Dedifferentiated amniotic fluid mesenchymal stem cell (primary cell): ENCODE measurements at regions not wholly inside any gene's neighbourhood (a gene's known extent, or its start where the extent isn't known, plus 50 kb on each side); places are given as distances from the start of the nearest gene placed in this dataset.
"Not testable (repeated sequence)": the region's sequence is repeated elsewhere in the genome, so short reads cannot be mapped to it uniquely, and the experiment has no call there.

Experiments used
- DNase-seq: peaks from one replicate; pipeline ENCODE4 v3.0.0-alpha.2; 2016; ENCODE audit errors: extremely low spot score

DNA sequence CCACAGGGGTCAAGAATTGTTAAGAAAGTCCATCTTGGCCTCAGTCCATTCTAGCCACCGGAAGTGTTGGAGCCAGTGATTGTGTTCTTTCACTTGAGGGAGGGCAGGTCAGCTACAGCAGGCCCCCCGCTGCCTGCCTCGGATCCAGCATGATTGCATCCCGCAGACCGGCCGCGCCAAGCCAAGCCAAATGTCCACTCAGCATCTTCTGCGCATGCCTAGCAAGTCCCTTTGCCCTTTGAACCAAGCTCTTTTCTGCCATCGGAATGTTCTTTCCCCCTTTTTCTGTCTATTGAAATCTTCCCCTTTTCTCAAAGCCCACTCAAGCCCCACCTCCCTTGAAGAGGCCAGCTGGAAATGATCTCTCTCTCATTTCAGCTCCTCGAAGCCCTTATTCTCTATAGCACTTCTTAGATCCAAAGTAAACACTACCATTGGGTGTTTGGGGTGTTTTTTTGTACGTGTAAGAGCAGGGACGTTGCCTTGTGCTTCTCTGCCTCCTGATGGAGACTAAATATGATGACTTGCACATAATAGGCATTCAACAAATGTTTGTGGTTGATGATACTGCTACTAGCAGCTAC lies 147.8 kb upstream of the BCOR start:
- no peak for DNase-seq

DNA sequence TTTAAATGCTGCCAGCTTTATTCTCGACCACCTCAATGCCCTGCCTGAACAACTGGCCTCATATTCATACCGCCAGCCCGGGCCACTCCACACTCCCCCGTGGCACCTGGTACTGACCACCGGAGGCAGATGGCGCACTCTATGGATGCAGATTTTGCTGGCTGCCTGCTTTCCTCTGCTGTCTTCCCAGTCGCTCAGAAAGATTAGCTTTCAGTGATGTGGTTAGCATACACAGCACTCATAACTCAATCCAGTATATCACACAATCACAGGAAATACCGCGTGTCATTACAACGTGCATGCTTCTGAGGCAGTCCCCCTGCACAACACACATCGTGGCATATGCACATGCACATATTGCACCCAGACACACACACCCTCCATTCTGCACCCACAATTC lies 147.2 kb upstream of the BCOR start:
- no peak for DNase-seq

DNA sequence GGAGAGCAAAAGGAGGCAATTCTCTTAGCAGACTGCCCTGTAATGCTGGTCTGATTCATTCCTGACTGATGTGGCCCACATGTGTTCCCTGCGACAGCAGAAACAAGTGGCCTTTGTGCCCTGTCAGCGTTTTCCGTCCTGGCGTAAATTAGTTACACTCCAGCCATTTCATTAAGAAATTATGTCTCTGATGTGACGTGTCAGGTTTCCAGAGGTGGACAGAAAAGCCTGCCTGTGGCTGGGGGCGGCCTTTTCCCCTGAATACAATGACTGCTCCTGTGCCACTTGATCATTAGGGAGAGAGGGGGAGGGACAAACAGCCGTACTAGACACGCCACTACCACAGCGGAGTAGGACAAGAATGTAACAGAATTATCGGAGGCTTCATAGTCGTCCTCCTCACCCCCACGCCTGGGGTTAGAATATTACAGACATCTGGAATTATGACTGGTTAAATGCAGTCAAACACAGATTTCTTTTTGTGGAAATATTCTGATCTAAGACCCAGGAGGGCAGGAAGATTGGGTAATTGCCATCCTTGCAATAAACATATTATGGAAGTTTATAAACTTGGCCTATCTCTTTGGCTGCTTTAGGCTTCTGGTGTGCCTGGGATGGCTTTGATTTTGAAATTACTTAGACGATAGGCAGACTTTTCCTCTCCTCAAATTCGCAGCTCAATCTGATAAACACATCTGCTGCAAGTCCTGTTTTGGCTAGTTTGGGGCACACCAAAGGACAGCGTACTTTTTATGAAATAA lies 146.2 kb upstream of the BCOR start:
- no peak for DNase-seq

DNA sequence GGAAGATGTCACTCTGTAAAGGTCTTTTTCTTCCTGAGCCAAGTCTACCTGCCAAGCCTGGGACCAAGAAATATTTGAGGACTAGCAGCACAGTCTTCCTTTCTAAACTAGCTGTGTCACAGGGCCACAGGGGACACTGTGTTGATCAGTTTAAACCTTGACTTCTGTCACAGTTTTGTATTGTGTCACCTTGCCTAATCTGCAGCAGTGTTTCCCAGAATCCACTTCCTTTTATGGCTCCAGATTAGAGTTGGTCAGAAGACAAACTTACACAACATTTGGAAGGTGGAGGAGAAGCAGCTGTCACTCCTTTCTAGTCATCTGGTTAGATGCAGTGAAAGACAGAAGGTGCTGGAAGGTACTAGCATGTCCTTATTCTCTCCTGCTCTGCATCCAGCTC lies 143.1 kb upstream of the BCOR start:
- no peak for DNase-seq

DNA sequence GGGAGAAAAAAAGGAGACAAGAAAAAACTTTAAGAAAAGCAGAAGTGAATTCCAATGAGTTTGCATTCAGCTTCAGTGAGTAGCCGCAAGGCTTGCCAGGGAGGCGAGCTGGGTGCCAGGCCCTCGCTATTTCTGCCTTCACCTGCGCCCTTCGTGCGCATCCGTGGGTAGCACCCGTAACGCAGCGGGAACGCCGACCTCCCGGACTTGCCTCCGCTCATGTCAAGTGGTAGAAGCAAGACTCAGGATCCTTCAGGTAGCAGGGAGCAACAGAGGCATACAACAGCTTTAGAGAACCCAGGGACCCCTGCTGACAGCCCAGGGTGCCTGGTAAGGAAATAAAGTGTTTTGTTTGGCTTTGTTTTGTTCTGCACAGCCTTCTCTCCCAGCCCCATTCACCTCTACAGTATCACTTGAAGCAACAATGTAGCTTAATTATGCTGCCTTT lies 140.0 kb upstream of the BCOR start:
- no peak for DNase-seq

DNA sequence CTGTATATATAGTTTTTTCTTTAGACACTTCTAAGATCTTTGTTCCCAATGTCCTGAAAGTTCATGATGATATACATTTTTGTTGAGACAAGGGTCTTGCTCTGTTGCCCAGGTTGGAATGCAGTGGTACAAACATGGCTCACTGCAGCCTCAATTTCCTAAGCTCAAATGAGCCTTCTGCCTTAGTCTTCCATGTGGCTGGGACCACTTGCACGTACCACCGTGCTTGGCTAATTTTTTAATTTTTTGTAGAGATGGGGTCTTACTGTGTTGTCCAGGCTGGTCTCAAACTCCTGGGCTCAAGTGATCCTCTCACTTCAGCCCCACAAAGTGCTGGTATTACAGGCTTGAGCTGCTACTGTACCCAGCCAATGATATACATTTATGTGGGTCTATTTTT lies 132.9 kb upstream of the BCOR start:
- DNase-seq: no peak

DNA sequence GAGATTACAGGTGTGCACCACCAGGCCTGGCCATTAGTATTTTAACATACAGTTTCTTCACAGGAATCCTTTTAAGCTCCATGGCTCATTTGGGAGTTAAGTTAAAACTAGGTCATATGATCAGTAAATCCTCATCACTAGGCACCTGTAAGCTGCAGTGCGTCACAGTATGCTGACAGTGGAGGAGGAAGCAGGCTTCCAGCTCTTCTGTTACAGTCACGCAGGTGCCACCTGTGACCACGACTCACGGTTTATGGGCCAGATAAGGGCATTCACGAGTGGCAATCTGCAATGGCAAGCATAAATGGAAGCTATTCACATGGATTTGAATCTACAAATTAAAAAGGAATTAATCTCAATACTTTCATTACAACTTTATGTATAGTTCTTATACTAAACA lies 129.4 kb upstream of the BCOR start:
- DNase-seq: no peak

DNA sequence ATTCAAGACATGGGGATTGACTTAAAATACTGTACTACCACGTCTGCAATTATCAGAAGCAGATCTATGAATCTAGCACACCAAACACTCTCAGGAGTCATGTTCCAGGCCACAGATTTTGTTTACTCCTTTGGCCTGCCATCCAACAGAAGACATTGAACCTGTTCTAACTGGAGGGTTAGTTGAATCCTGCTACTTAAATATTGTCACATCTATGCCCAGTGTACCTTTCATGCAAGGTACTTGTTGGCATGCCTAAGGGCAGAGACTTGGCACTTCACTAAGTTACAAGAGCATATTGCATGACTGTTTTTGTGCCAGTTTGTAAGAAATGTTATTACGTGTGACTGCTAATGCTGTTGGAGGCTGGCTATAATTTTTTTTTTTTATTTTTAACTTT lies 126.9 kb upstream of the BCOR start:
- DNase-seq: no peak

DNA sequence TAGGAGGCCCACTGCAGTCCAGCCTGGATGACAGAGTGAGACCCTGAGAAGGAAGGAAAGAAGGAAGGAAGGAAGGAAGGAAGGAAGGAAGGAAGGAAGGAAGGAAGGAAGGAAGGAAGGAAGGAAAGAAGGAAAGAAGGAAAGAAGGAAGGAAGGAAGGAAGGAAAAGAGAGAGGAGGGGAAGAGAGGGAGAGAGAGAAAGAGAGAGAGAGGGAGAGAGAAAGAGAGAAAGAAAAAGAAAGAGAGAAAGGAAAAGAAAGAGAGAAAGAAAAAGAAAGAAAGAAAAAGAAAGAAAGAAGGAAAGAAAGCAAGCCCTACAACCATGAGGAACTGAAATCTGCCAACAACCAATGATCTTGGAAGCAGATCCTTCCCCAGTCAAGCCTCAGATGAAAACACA lies 124.9 kb upstream of the BCOR start:
- not testable (repeated sequence) for DNase-seq

DNA sequence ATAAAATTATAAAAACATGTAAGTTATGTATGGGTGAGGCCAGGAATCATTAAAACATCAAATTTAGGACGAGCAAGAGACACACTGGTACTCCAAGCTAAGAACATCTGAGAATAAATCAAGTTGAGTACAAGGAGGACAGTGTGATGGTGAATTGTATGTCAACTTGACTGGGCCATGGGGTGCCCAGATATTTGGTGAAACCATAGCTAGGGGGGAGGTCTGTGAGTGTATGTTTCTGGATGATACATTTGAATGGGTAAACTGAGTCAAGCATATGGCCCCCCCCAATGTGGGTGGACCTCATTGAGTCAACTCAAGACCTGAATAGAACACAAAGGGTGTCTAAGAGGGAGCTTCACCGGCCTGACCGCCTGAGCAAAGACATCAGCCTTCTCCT lies 115.3 kb upstream of the BCOR start:
- no peak for DNase-seq

DNA sequence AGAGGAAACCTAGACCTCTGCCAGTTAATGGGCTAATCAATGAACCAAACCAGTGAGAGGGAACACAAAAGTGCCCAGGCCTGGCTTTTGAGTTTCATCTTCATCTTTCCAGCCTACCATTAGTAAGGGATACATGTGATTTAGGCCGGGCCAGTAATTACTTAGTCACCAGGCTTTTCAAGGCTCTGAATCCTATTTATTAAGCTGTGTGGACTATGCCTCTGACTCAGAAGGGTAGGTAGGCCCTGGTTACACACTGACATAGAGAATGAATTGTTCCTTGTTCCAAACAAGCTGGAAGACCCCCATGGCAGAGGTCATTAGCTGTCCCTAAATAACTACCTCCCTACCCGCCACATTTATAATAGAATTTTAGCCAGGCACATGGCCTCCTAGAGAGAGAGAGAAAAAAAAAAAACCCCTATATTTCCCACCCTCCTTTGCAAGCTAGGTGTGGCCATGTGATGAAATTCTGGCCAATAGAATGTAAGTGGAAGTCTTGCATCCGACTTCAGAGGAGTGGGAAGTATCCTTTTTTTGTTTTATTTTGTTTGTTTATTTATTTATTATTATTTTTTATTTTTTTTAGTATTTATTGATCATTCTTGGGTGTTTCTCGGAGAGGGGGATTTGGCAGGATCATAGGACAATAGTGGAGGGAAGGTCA lies 112.3 kb upstream of the BCOR start:
- no peak for DNase-seq

DNA sequence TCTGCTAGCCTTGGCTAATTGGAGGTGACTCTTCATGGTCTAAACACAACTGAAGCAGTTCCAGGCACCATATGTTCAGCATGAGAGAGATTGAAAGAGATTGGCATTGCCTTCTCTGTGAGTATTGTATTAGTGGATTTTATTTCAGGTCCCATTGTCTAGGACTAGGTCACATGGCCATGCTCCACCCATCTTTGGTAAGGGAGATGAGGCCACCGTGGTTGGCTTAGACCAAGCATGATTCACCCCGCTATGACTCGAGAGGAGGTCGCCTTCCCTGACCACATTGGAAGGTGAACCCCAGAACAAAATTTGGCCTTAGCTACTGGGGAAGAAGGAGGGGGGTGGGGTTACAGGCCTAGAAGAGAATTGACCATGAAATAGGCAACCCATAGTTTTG lies 109.9 kb upstream of the BCOR start:
- no peak for DNase-seq

DNA sequence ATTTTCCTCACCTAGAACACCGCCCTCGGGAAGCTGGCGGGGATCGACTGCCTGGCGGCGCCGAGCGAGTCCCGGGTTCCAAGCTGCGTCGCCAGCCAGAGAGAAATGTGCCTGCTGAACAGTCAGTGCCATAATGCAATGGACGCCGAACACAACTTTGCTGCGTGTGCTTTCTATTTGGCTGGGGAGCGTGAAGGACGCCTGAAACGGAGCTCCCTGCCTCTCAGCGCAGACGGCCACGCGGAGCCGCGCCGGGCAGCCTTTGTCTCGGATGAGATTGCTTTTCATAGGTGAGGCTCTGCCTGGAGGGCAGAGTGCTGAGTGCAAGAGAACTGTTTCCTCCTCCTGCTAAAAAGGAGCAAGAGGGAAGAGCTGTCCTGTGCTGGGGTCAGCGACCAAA lies 107.7 kb upstream of the BCOR start:
- no peak for DNase-seq

DNA sequence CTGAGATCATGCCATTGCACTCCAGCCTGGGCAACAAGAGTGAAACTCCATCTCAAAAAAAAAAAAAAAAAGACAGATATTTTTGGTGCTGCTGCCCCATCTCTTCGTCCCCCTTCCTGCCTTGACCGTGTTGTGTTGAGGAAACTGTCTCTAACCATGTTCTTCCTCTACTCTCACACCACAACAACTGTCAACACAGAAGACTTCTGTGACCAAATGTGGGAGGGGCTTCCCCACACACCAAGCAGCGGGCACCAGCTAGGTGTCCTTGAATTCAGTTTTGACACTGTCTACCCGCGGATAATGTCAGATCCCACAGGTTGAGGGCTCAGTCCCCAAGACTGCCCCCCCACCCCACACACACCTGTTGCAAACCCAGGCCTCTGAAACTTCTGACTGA lies 104.7 kb upstream of the BCOR start:
- no peak for DNase-seq

DNA sequence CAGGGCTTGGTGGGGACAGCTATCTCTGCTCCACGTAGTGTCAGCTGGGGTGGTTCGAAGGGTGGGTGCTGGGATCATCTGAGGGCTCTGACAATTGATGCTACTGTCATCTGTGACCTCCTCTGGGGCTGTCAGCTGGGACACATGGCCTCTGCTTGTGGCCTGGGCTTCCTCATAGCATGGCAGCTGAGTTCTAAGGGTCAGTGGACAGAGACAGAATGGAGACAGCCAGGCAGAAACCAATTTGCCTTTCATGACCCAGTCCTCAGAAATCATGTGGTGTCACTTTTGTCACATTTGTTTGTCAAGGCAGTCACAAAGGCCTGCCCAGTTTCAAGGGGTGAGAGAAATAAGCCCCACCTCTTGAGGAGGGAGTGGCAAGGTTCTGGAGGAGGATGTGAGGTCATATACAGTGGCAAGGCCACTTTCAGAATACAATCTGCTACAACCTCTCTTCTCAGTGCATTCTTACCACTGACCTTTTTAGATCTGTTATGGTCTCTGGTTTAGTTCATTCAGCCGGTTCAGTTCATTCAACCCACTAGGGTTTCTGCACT lies 103.6 kb upstream of the BCOR start:
- DNase-seq: no peak

DNA sequence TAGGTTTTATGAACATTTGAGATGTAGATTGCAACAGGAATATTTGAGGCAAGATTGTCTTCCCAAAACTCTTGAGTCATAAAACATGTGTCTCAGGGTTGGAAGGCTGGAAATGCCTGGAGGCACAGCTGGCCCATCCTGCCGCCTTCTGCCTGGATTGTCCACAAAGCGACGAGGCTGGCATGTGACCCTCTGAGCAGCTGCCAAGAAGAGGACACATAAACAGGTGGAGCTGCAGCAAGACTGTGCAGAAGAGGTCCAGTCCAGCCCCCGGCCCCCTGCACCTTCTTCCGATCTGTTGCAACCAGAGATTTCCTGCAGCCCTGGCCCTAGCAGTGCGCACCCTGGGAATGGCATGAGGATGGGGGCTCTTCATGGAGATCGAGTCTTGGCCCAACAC lies 101.9 kb upstream of the BCOR start:
- no peak for DNase-seq

DNA sequence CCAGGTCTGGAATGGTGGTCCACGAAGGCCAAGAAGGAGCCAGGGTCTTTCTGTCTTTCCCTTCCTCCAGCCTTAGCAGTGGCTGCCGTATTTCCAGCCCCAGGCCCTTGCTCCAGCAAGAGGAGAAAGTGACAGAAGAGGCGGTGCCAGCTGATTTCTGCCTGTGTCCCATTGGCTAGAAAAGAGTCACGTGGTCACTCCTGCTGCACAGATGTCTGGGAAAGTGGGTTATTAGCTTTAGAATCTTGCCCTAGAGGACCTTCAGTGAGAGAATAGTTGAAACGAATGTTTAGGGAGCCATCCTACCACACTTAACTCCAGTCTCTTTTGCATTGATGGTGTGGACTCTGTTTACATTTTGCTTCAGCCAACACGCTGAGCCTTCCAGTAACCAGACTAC lies 99.3 kb upstream of the BCOR start:
- no peak for DNase-seq

DNA sequence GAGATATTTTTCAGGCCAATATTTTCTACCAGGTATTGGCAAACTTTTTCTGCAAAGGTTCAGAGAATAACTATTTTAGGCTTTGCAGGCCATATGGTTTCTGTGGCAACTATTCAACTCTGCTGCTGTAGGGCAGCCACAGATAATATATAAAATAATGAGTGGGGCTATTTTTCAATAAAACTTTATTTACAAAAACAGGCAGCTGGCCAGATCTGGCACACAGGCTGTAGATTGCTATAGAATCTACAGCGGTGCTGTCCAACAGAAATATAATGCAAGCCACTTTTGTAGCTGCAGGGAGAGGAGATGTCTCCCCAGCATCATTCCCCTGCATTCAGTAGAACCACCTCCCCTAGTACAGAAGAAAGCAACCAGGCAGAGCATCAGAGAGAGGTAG lies 97.6 kb upstream of the BCOR start:
- DNase-seq: no peak

DNA sequence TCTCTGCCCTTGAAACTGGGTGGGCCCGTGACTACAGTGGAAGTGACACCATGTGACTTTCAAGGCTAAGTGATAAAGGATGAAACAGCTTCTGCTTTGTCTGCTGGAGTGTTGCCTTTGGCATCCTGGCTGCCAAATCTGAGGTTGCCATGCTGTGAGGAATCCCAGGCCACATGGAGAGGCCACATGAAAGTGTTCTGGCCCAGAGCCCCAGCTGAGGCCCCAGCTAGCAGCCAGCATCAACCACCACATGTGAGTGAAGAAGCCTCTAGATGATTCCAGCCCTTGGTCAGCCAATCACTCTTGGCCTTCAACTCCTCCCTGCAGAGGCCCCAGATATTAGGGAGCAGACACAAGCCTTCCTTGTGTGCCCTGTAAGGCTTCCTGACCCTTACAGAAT lies 94.4 kb upstream of the BCOR start:
- no peak for DNase-seq

DNA sequence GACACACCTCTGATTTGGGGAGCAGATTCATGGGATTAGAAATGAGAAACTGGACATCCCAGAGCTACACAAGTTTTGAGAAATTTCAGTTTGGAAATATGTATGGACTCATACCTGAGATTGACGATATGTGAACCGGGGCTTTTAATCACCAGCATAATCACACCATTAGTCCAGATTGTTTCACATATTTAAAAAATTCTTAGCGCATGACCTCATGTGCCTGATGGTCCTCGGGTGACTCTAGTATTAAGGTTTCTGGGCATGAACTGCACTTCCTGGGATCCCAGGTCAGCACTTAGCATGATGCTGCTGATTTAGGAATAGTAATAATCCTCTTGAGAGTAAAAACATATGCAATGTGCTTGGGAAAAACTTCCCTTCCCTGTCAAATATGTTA lies 91.9 kb upstream of the BCOR start:
- DNase-seq: no peak

DNA sequence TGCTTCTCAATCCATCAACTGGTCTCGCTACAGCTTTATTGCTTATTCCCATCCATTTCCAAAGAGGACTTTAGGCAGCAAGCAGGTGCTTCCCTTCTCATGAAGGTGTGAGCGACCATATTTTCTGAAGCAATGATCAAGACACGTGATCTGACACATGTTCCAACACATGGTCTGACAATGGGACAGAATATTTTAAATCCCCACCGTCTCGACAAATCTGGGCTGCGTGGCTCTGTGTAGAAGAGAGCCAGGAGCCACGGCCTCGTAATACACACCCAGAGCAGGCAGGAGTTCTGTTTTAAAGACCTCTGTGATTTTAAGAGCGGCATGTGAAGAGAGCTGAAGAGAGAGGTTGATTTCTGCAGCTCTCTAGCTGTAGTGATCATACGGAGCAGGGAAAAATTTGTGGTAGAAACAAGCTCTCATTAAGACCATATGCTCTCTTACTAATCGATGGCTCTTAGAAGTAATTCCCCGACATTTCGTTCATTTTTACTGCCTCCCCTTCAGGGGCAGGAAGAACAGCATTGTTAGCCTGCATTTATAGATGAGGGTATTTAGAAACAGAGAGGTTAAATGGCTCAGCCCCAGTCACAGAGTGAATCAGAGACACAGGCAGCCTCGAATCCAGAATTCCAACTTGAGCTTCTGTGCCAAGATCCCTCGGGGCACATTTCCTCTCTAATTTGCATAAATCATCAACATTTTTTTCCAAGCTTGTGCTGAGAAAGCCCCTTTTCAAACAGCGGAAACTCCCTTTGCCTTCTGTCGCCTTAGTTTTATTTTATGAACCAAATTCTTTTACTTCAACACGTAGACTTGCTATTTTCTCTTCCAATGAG lies 91.0 kb upstream of the BCOR start:
- DNase-seq: peak; percentile 27

DNA sequence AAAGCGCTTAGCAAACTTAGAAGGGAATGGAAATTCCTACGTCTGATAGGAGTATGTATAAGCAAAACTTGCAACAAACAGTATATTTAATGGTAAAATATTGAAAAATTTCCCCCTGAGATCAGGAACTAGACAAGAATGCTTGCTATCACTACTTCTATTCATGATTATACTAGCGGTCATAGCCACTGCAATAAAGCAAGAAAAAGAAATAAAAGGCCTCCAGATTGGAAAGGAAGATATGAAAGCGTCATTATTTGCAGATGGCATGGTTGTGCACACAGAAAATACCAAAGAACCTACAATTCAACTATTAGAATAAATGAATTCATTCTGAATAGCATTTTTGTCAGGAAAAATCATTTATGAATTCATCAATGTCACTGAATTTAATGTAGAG lies 87.2 kb upstream of the BCOR start:
- no peak for DNase-seq
